ENCODE measurements at regions not wholly inside any gene's neighbourhood (a gene's known extent, or its start where the extent isn't known, plus 50 kb on each side); places are given as distances from the start of the nearest gene placed in this dataset.

DNA sequence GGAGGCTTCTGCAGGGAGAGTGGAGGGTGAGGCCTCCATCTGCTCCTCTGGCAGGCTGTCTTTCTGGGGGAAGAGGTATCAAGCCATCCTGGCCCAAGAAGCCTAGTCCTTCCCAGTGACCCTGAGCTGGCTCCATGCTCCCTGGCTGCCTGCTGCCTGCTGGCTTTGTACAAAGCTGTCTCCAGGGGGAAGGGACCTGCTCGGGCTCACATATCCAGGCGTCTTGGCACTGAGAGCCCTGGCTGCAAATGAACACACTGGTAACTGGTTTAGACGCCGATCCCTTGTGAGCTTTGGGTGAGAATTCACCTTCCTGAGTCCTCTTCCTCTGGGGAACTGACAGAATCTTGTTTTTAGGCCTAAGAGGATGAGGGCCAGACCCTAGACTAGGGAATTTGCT, 210.3 kb upstream of the ZBED5 start:
- no peak for DNase-seq
- H3K27me3 ChIP-seq, result no peaks in the 10 kb centered on the region
- TF ChIP-seq CTCF (IDR thresholded peaks at IDR 0.05; ENCODE audit: low read depth, low read length), result no peak
- H3K4me3 ChIP-seq (ENCODE audit: low read depth, low read length), result no peak overlapping the region
- no peaks in the 10 kb centered on the region for H3K9me3 ChIP-seq
- no peaks in the 10 kb centered on the region for H3K4me1 ChIP-seq
- no peaks in the 10 kb centered on the region for H3K36me3 ChIP-seq

DNA sequence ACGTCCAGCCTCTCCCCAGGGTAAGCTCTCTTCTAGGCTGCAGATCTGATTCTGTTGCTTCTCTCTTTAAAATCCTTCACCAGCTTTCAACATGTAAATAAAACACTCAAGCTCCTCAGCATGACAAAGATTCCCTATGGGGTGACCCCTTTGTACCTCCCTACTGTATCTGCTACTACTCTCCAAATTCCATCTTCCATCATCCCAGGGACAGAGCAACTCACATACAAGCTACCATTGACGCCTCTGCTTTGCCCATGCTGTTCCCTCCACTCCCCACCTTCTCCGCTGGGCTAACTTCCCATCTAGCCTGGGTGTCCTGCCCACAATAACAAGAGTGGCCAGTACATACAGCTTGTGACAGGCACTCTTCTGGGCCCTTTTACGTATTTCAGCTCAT, 207.5 kb upstream of the ZBED5 start:
- Histone ChIP-seq H3K27me3 (no peaks in the 10 kb centered on the region), H3K4me3 (ENCODE audit: low read depth, low read length) (no peak overlapping the region), H3K4me1 (no peaks in the 10 kb centered on the region), H3K9me3 (no peaks in the 10 kb centered on the region), H3K36me3 (no peaks in the 10 kb centered on the region)
- no peak for TF ChIP-seq CTCF (IDR thresholded peaks at IDR 0.05; ENCODE audit: low read depth, low read length)
- DNase-seq, result no peak

- TF ChIP-seq CTCF (IDR thresholded peaks at IDR 0.05; ENCODE audit: low read depth, low read length), result no peak
- Histone ChIP-seq H3K36me3 (no peaks in the 10 kb centered on the region), H3K4me3 (ENCODE audit: low read depth, low read length) (no peak overlapping the region), H3K4me1 (no peaks in the 10 kb centered on the region), H3K27me3 (no peaks in the 10 kb centered on the region), H3K9me3 (no peaks in the 10 kb centered on the region)
- DNase-seq, result no peak
These were observed 199.6 kb upstream of the ZBED5 start for GRCh38 chr11:11057472-11057854.

GRCh38 chr11:11056749-11057471, 199.1 kb upstream of the ZBED5 start:
- Histone ChIP-seq H3K9me3 (no peaks in the 10 kb centered on the region), H3K4me3 (ENCODE audit: low read depth, low read length) (no peak overlapping the region), H3K4me1 (no peaks in the 10 kb centered on the region), H3K27me3 (no peaks in the 10 kb centered on the region), H3K36me3 (no peaks in the 10 kb centered on the region)
- DNase-seq, result no peak
- no peak for TF ChIP-seq CTCF (IDR thresholded peaks at IDR 0.05; ENCODE audit: low read depth, low read length)

- H3K4me1 ChIP-seq, result no peaks in the 10 kb centered on the region
- no peaks in the 10 kb centered on the region for H3K36me3 ChIP-seq
- no peaks in the 10 kb centered on the region for H3K27me3 ChIP-seq
- TF ChIP-seq CTCF (IDR thresholded peaks at IDR 0.05; ENCODE audit: low read depth, low read length), result no peak
- no peak overlapping the region for H3K4me3 ChIP-seq (ENCODE audit: low read depth, low read length)
- DNase-seq, result no peak
- no peaks in the 10 kb centered on the region for H3K9me3 ChIP-seq
These were observed 198.5 kb upstream of the ZBED5 start for GRCh38 chr11:11056316-11056715.

DNA sequence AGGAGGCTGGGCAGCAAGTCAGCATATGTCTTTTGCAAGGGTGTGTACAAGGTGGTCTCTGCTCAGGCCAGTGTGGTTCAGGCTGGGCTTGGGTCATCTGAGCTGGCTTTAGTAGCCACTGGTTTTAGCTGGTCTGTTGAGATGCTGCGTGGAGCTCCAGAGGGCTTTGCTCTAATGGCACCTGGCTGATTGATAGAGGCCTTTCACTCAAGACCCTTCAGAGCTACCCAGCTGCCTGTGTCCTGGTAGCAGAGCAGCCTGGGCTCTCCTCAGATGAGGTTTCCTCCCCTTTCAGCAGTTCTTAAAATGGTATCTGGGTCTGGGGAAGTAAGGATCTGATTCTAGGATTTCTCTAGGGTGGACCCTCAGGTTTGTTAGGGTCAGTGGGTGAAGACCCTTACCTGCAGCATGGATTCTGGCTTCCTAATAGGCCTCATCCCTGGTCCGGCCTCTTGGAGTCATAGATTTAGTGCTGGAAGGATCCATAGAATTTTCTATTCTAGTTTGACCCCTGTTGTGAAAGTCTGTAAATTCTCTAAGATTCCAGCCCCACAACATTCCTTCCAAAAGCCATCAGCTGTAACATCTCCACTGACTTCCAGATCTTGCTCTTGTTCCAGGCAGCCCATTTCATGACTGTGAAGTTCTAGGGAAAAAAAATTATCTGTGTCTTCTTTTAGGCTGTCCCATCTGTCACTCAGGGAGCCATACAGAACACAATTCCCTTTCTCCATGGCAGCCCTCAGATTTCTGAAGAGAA, 190.2 kb upstream of the ZBED5 start:
- no peaks in the 10 kb centered on the region for H3K9me3 ChIP-seq

More for the DNA sequence above, 190.2 kb upstream of the ZBED5 start:
- H3K27me3 ChIP-seq, result no peaks in the 10 kb centered on the region
- no peak for TF ChIP-seq CTCF (IDR thresholded peaks at IDR 0.05; ENCODE audit: low read depth, low read length)
- H3K4me1 ChIP-seq, result no peaks in the 10 kb centered on the region
- DNase-seq, result no peak
- no peak overlapping the region for H3K4me3 ChIP-seq (ENCODE audit: low read depth, low read length)
- H3K36me3 ChIP-seq, result no peaks in the 10 kb centered on the region
